Activated CD4-positive, alpha-beta memory T cell treated with anti-CD3 and anti-CD28 coated beads, Interleukin-2, amount 10 ng/mL, durations not matched to agents 7 days and 5 days (primary cell): ENCODE measurements at regions not wholly inside any gene's neighbourhood (a gene's known extent, or its start where the extent isn't known, plus 50 kb on each side); places are given as distances from the start of the nearest gene placed in this dataset.
"Not testable (repeated sequence)": the region's sequence is repeated elsewhere in the genome, so short reads cannot be mapped to it uniquely, and the experiment has no call there.

ENCODE experiments used
- CTCF ChIA-PET: fragments of 350-600 bp; sonication (Branson Sonifier 250); formaldehyde crosslinking; loops from one replicate; lab custom pipeline; 2021; ENCODE audit warnings: antibody characterized with exemption, inconsistent platforms; lab: Charles Lee
- POLR2A ChIA-PET: fragments of 350-600 bp; sonication (Branson Sonifier 250); formaldehyde crosslinking; loops from one replicate; lab custom pipeline; 2021; ENCODE audit warnings: antibody characterized with exemption; lab: Charles Lee
- DNase-seq: peaks from one replicate; pipeline ENCODE4 v3.0.0-alpha.2; 2020
- H3K27ac Mint-ChIP-seq: one replicate; pipeline ENCODE4 v1.8.0; 2021; ENCODE audit warnings: mild to moderate bottlenecking, mixed read lengths
- H3K27me3 Mint-ChIP-seq: one replicate; pipeline ENCODE4 v1.8.0; 2021; ENCODE audit warnings: mixed read lengths
- H3K36me3 Mint-ChIP-seq: one replicate; pipeline ENCODE4 v1.8.0; 2021; ENCODE audit warnings: low read depth, mixed read lengths
- H3K4me1 Mint-ChIP-seq: one replicate; pipeline ENCODE4 v1.8.0; 2021; ENCODE audit warnings: mixed read lengths
- H3K4me3 Mint-ChIP-seq: one replicate; pipeline ENCODE4 v1.8.0; 2021; ENCODE audit warnings: mild to moderate bottlenecking, mixed read lengths
- H3K9me3 Mint-ChIP-seq: one replicate; pipeline ENCODE4 v1.8.0; 2021; ENCODE audit warnings: mixed read lengths

- Mint-ChIP-seq H3K36me3 (no peaks in the 10 kb centered on the region), H3K27me3 (no peaks in the 10 kb centered on the region), H3K9me3 (no peaks in the 10 kb centered on the region), H3K4me1 (no peaks in the 10 kb centered on the region), H3K4me3 (no peak overlapping the region), H3K27ac (no peak overlapping the region)
- CTCF ChIA-PET, result no interaction called here
- POLR2A ChIA-PET, result no interaction called here
- no peak for DNase-seq
These were observed 789.4 kb downstream of the EPHA4 start for GRCh38 chr2:220782609-220783113.

- no peak overlapping the region for H3K4me3 Mint-ChIP-seq
- no peak for DNase-seq
- no peaks in the 10 kb centered on the region for H3K9me3 Mint-ChIP-seq
- no peak overlapping the region for H3K27ac Mint-ChIP-seq
- H3K36me3 Mint-ChIP-seq, result no peaks in the 10 kb centered on the region
- H3K4me1 Mint-ChIP-seq, result no peaks in the 10 kb centered on the region
- ChIA-PET POLR2A (no interaction called here), CTCF (no interaction called here)
- H3K27me3 Mint-ChIP-seq, result no peaks in the 10 kb centered on the region
These were observed 788.4 kb downstream of the EPHA4 start for GRCh38 chr2:220783671-220784070.

- Mint-ChIP-seq H3K36me3 (no peaks in the 10 kb centered on the region), H3K27me3 (no peaks in the 10 kb centered on the region), H3K4me3 (no peak overlapping the region), H3K9me3 (no peaks in the 10 kb centered on the region), H3K4me1 (no peaks in the 10 kb centered on the region), H3K27ac (no peak overlapping the region)
- POLR2A ChIA-PET, result no interaction called here
- CTCF ChIA-PET, result no interaction called here
- no peak for DNase-seq
These were observed 786.9 kb downstream of the EPHA4 start for GRCh38 chr2:220785178-220785577.

GRCh38 chr2:220786216-220786615 lies 785.9 kb downstream of the EPHA4 start:
- no peak overlapping the region for H3K4me3 Mint-ChIP-seq
- H3K9me3 Mint-ChIP-seq, result no peaks in the 10 kb centered on the region
- no peaks in the 10 kb centered on the region for H3K4me1 Mint-ChIP-seq
- no peaks in the 10 kb centered on the region for H3K27me3 Mint-ChIP-seq
- no peak for DNase-seq
- no peaks in the 10 kb centered on the region for H3K36me3 Mint-ChIP-seq
- CTCF ChIA-PET, result no interaction called here
- POLR2A ChIA-PET, result no interaction called here
- no peak overlapping the region for H3K27ac Mint-ChIP-seq

GRCh38 chr2:220787251-220787650 lies 784.9 kb downstream of the EPHA4 start:
- POLR2A ChIA-PET, result no interaction called here

GRCh38 chr2:220789961-220790360 lies 782.1 kb downstream of the EPHA4 start:
- H3K9me3 Mint-ChIP-seq, result no peaks in the 10 kb centered on the region
- H3K36me3 Mint-ChIP-seq, result no peaks in the 10 kb centered on the region
- no peaks in the 10 kb centered on the region for H3K27me3 Mint-ChIP-seq
- no peak for DNase-seq
- ChIA-PET CTCF (no interaction called here), POLR2A (no interaction called here)
- H3K4me1 Mint-ChIP-seq, result no peaks in the 10 kb centered on the region
- no peak overlapping the region for H3K27ac Mint-ChIP-seq
- H3K4me3 Mint-ChIP-seq, result no peak overlapping the region

More at GRCh38 chr2:220787251-220787650, 784.9 kb downstream of the EPHA4 start:
- no peaks in the 10 kb centered on the region for H3K4me1 Mint-ChIP-seq
- no peaks in the 10 kb centered on the region for H3K9me3 Mint-ChIP-seq
- CTCF ChIA-PET, result no interaction called here
- H3K4me3 Mint-ChIP-seq, result no peak overlapping the region
- DNase-seq, result no peak
- H3K27ac Mint-ChIP-seq, result no peak overlapping the region
- no peaks in the 10 kb centered on the region for H3K27me3 Mint-ChIP-seq
- no peaks in the 10 kb centered on the region for H3K36me3 Mint-ChIP-seq

GRCh38 chr2:220795705-220796104 lies 776.4 kb downstream of the EPHA4 start:
- Mint-ChIP-seq H3K36me3 (no peaks in the 10 kb centered on the region), H3K27ac (no peak overlapping the region), H3K9me3 (no peaks in the 10 kb centered on the region), H3K4me3 (no peak overlapping the region), H3K4me1 (no peaks in the 10 kb centered on the region), H3K27me3 (no peaks in the 10 kb centered on the region)
- no peak for DNase-seq
- ChIA-PET POLR2A (no interaction called here), CTCF (no interaction called here)

GRCh38 chr2:220811115-220811514 lies 761.0 kb downstream of the EPHA4 start:
- CTCF ChIA-PET, result interaction anchor here (0.7 kb wide), 1 partner anchor 746 kb away, joined by 4 read pairs; no protein-coding TSS in a partner anchor
- no peaks in the 10 kb centered on the region for H3K36me3 Mint-ChIP-seq
- H3K4me1 Mint-ChIP-seq, result no peaks in the 10 kb centered on the region
- no peak overlapping the region for H3K4me3 Mint-ChIP-seq
- POLR2A ChIA-PET, result no interaction called here
- H3K27me3 Mint-ChIP-seq, result no peaks in the 10 kb centered on the region
- DNase-seq, result no peak
- no peaks in the 10 kb centered on the region for H3K9me3 Mint-ChIP-seq
- no peak overlapping the region for H3K27ac Mint-ChIP-seq

- Mint-ChIP-seq H3K4me1 (no peaks in the 10 kb centered on the region), H3K27me3 (no peaks in the 10 kb centered on the region), H3K27ac (no peak overlapping the region), H3K9me3 (no peaks in the 10 kb centered on the region), H3K36me3 (no peaks in the 10 kb centered on the region), H3K4me3 (no peak overlapping the region)
- ChIA-PET POLR2A (no interaction called here), CTCF (interaction anchor here (0.6 kb wide), 1 partner anchor 27 kb away, joined by 5 read pairs; no protein-coding TSS in a partner anchor)
- DNase-seq, result no peak
These were observed 760.0 kb downstream of the EPHA4 start for GRCh38 chr2:220811952-220812570.

GRCh38 chr2:220814441-220814840 lies 757.7 kb downstream of the EPHA4 start:
- DNase-seq, result no peak
- no peaks in the 10 kb centered on the region for H3K9me3 Mint-ChIP-seq
- POLR2A ChIA-PET, result no interaction called here
- H3K27me3 Mint-ChIP-seq, result no peaks in the 10 kb centered on the region
- CTCF ChIA-PET, result no interaction called here
- no peak overlapping the region for H3K4me3 Mint-ChIP-seq
- H3K4me1 Mint-ChIP-seq, result no peaks in the 10 kb centered on the region
- no peaks in the 10 kb centered on the region for H3K36me3 Mint-ChIP-seq
- no peak overlapping the region for H3K27ac Mint-ChIP-seq

GRCh38 chr2:220815698-220816097 lies 756.4 kb downstream of the EPHA4 start:
- H3K4me3 Mint-ChIP-seq, result no peak overlapping the region
- H3K4me1 Mint-ChIP-seq, result no peaks in the 10 kb centered on the region
- H3K36me3 Mint-ChIP-seq, result no peaks in the 10 kb centered on the region
- H3K9me3 Mint-ChIP-seq, result no peaks in the 10 kb centered on the region
- ChIA-PET POLR2A (no interaction called here), CTCF (no interaction called here)
- DNase-seq, result no peak
- no peak overlapping the region for H3K27ac Mint-ChIP-seq
- no peaks in the 10 kb centered on the region for H3K27me3 Mint-ChIP-seq

- DNase-seq, result no peak
- POLR2A ChIA-PET, result no interaction called here
- H3K36me3 Mint-ChIP-seq, result no peaks in the 10 kb centered on the region
- CTCF ChIA-PET, result no interaction called here
- H3K9me3 Mint-ChIP-seq, result no peaks in the 10 kb centered on the region
- H3K27ac Mint-ChIP-seq, result no peak overlapping the region
- H3K27me3 Mint-ChIP-seq, result no peaks in the 10 kb centered on the region
- H3K4me3 Mint-ChIP-seq, result no peak overlapping the region
- no peaks in the 10 kb centered on the region for H3K4me1 Mint-ChIP-seq
These were observed 750.4 kb downstream of the EPHA4 start for GRCh38 chr2:220821683-220822082.

- H3K27me3 Mint-ChIP-seq, DNase-seq, H3K36me3 Mint-ChIP-seq, H3K9me3 Mint-ChIP-seq, POLR2A ChIA-PET, CTCF ChIA-PET, H3K27ac Mint-ChIP-seq, H3K4me3 Mint-ChIP-seq, H3K4me1 Mint-ChIP-seq: not testable (repeated sequence)
These were observed 748.5 kb downstream of the EPHA4 start for GRCh38 chr2:220823590-220823989.

- no peaks in the 10 kb centered on the region for H3K4me1 Mint-ChIP-seq
- no peak overlapping the region for H3K27ac Mint-ChIP-seq
- no peaks in the 10 kb centered on the region for H3K9me3 Mint-ChIP-seq
- no peak overlapping the region for H3K4me3 Mint-ChIP-seq
- no peak for DNase-seq
- H3K27me3 Mint-ChIP-seq, result no peaks in the 10 kb centered on the region
- CTCF ChIA-PET, result no interaction called here
- H3K36me3 Mint-ChIP-seq, result no peaks in the 10 kb centered on the region
- POLR2A ChIA-PET, result no interaction called here
These were observed 738.7 kb downstream of the EPHA4 start for GRCh38 chr2:220833446-220833845.
